ENCODE measurements at regions not wholly inside any gene's neighbourhood (a gene's known extent, or its start where the extent isn't known, plus 50 kb on each side); places are given as distances from the start of the nearest gene placed in this dataset.
A peak's percentile ranks its signal among the peaks of the same experiment; 100 is the strongest.

- peak; percentile 91 for DNase-seq
- Histone ChIP-seq H3K27ac (ENCODE audit: low read depth, low read length) (no peak overlapping the region), H3K4me1 (ENCODE audit: control insufficient read depth, insufficient read depth, low read length) (no peaks in the 10 kb centered on the region), H3K36me3 (ENCODE audit: control insufficient read depth, insufficient read depth, low read length) (no peaks in the 10 kb centered on the region), H3K27me3 (ENCODE audit: control insufficient read depth, insufficient read depth, low read length, poor library complexity, severe bottlenecking) (no peaks in the 10 kb centered on the region), H3K9ac (ENCODE audit: extremely low read depth, low read length, poor library complexity, severe bottlenecking) (no peak overlapping the region), H3K4me3 (ENCODE audit: low read length) (no peak overlapping the region), H3K9me3 (ENCODE audit: control insufficient read depth, low read length) (no peaks in the 10 kb centered on the region)
- H3K9me3 Mint-ChIP-seq: no peaks in the 10 kb centered on the region
- no peak overlapping the region for H3K27ac Mint-ChIP-seq
- TF ChIP-seq CTCF (conservative IDR thresholded peaks at IDR 0.05): peak; percentile 72
- H3K27me3 Mint-ChIP-seq (ENCODE audit: insufficient read depth): no peaks in the 10 kb centered on the region
- 60 to 85% methylated on average over 1 to 4 of the region's 4 CpGs for WGBS, 2 experiments (ENCODE audit: insufficient coverage in 1 of 2, insufficient read length in 1 of 2)
- H3K36me3 Mint-ChIP-seq (ENCODE audit: low read depth): no peaks in the 10 kb centered on the region
- no peak overlapping the region for H3K4me3 Mint-ChIP-seq
- peaks cover 3% of the 10 kb centered on the region for H3K4me1 Mint-ChIP-seq
Observed at GRCh38 chr17:54544249-54544648, 356.4 kb upstream of the TOM1L1 start.

GRCh38 chr17:54559883-54560282 is 340.8 kb upstream of the TOM1L1 start:
- Histone ChIP-seq H3K36me3 (ENCODE audit: control insufficient read depth, insufficient read depth, low read length) (no peaks in the 10 kb centered on the region), H3K4me3 (ENCODE audit: low read length) (no peak overlapping the region), H3K27ac (ENCODE audit: low read depth, low read length) (no peak overlapping the region), H3K27me3 (ENCODE audit: control insufficient read depth, insufficient read depth, low read length, poor library complexity, severe bottlenecking) (no peaks in the 10 kb centered on the region), H3K9me3 (ENCODE audit: control insufficient read depth, low read length) (no peaks in the 10 kb centered on the region), H3K4me1 (ENCODE audit: control insufficient read depth, insufficient read depth, low read length) (peaks cover 4% of the 10 kb centered on the region), H3K9ac (ENCODE audit: extremely low read depth, low read length, poor library complexity, severe bottlenecking) (no peak overlapping the region)
- Mint-ChIP-seq H3K4me3 (no peak overlapping the region), H3K9me3 (peaks cover 8% of the 10 kb centered on the region), H3K27ac (no peak overlapping the region), H3K36me3 (ENCODE audit: low read depth) (no peaks in the 10 kb centered on the region), H3K27me3 (ENCODE audit: insufficient read depth) (no peaks in the 10 kb centered on the region), H3K4me1 (no peaks in the 10 kb centered on the region)
- no peak for TF ChIP-seq CTCF (conservative IDR thresholded peaks at IDR 0.05)
- no CpG with 5 or more reads among the region's 1 CpG for WGBS, 2 experiments (ENCODE audit: insufficient coverage in 1 of 2, insufficient read length in 1 of 2)
- DNase-seq: no peak

- Histone ChIP-seq H3K27ac (ENCODE audit: low read depth, low read length) (no peak overlapping the region), H3K9me3 (ENCODE audit: control insufficient read depth, low read length) (peaks cover 17% of the 10 kb centered on the region), H3K4me3 (ENCODE audit: low read length) (no peak overlapping the region), H3K36me3 (ENCODE audit: control insufficient read depth, insufficient read depth, low read length) (no peaks in the 10 kb centered on the region), H3K9ac (ENCODE audit: extremely low read depth, low read length, poor library complexity, severe bottlenecking) (no peak overlapping the region), H3K27me3 (ENCODE audit: control insufficient read depth, insufficient read depth, low read length, poor library complexity, severe bottlenecking) (no peaks in the 10 kb centered on the region), H3K4me1 (ENCODE audit: control insufficient read depth, insufficient read depth, low read length) (no peaks in the 10 kb centered on the region)
- Mint-ChIP-seq H3K4me3 (no peak overlapping the region), H3K27me3 (ENCODE audit: insufficient read depth) (no peaks in the 10 kb centered on the region), H3K4me1 (peaks cover under 1% of the 10 kb centered on the region), H3K27ac (no peak overlapping the region), H3K36me3 (ENCODE audit: low read depth) (no peaks in the 10 kb centered on the region), H3K9me3 (peaks cover 10% of the 10 kb centered on the region)
- 89% methylated on average over 1 of the region's 1 CpG; no CpG with 5 or more reads in 1 of the 2 experiments for WGBS, 2 experiments (ENCODE audit: insufficient coverage in 1 of 2, insufficient read length in 1 of 2)
- no peak for DNase-seq
- no peak for TF ChIP-seq CTCF (conservative IDR thresholded peaks at IDR 0.05)
Observed at GRCh38 chr17:54608634-54609155, 292.0 kb upstream of the TOM1L1 start.

Data from endodermal cell (in vitro differentiated cells).